Stomach (tissue), 8 donors: ENCODE measurements at regions not wholly inside any gene's neighbourhood (a gene's known extent, or its start where the extent isn't known, plus 50 kb on each side); places are given as distances from the start of the nearest gene placed in this dataset.
A peak's percentile ranks its signal among the peaks of the same experiment; 100 is the strongest.

Experiments
- DNase-seq, 2 donors: peaks; one replicate each; pipeline versions ENCODE4 v3.0.0 to v3.0.0-alpha.2; 2013 to 2019
- H3K27ac ChIP-seq, 5 donors: fragments of 200-600 bp in 4 of 5; sonication (generic) in 4 of 5; one replicate each; pipeline ENCODE4 v1.5.1; 2013 to 2019; ENCODE audit warnings: mild to moderate bottlenecking in 1 of 5, moderate library complexity in 1 of 5
- H3K27me3 ChIP-seq, 3 donors: fragments of 200-600 bp; sonication (generic); one replicate each; pipeline ENCODE4 v1.5.1; 2017 to 2019; ENCODE audit warnings: mixed run types in 1 of 3
- H3K36me3 ChIP-seq, 4 donors: fragments of 200-600 bp; sonication (generic); 1 replicate in 3 of 4; 2 replicates in 1 of 4; pipeline ENCODE4 v1.5.1; 2016 to 2019
- H3K4me1 ChIP-seq, 4 donors: fragments of 200-600 bp; sonication (generic); one replicate each; pipeline ENCODE4 v1.5.1; 2016 to 2019
- H3K4me3 ChIP-seq, 4 donors: fragments of 200-600 bp; sonication (generic) in 3 of 4; one replicate each; pipeline ENCODE4 v1.5.1; 2016 to 2019; ENCODE audit warnings: mild to moderate bottlenecking in 1 of 4
- H3K9me3 ChIP-seq, 4 donors: fragments of 200-600 bp; sonication (generic); one replicate each; pipeline ENCODE4 v1.5.1; 2016 to 2019
- EP300 ChIP-seq: sonication (generic); formaldehyde crosslinking; IDR thresholded peaks from one replicate; pipeline ENCODE4 v1.6.1; 2017; ENCODE audit warnings: antibody characterized with exemption
- POLR2A ChIP-seq, 4 donors: fragments of 450-650 bp; IDR thresholded peaks; one replicate each; pipeline ENCODE4 v1.6.1; 2016; ENCODE audit warnings: antibody characterized with exemption in 4 of 4, control low read depth in 2 of 4, mild to moderate bottlenecking in 1 of 4, moderate library complexity in 1 of 4
- POLR2AphosphoS5 ChIP-seq, 3 donors: sonication (generic); formaldehyde crosslinking; IDR thresholded peaks; one replicate each; pipeline ENCODE4 v1.6.1; 2016; ENCODE audit warnings: antibody characterized with exemption in 3 of 3
- WGBS, 5 donors: extraction: QIAGEN DNeasy Blood & Tissue Kit in 3 of 5; methylation state at CpG; one replicate each; pipeline versions ENCODE4 v1.1.5 to v1.1.7; 2013 to 2018; 5-methylcytosine and 5-hydroxymethylcytosine counted together
- intact Hi-C: fragments of 100-400 bp; cut with DNase I; formaldehyde crosslinking; loops from one replicate; pipeline ENCODE4 v1.15.1; 2023; ENCODE audit warnings: low total_unique reads
- TF ChIP-seq, protein P1 (sequence below), 7 experiments: fragments of 450-650 bp in 4 of 7; fragments of 200-600 bp in 3 of 7; sonication (generic) in 3 of 7; IDR thresholded peaks; one replicate each; pipeline ENCODE4 v1.5.1; 2016 to 2019; ENCODE audit warnings: antibody characterized with exemption in 7 of 7, control low read depth in 2 of 7, mild to moderate bottlenecking in 1 of 7
- donor health status: healthy with polysubstance abuse.
- donor health status: Bipolar disorder and iron deficiency.
- donor health status: healthy.

DNA sequence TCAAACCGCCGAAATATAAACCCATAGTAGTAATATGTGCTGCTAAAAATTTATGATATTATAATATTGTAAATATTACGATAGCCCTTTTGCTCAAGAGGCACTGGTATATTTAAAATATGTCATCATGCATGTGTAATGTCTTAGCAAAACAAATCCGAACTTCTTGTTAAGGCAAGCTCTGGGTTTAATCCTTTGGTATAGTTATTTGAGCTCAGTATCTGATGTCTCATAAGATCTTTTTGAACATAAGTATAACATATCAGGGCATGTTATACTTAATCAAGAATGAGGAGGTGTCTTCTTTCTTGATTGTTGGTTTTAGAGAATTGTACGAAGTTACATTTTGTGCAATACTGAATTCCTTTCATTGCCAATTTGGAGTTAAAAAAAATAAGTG, 154.1 kb upstream of the CBLB start:
- no peak for DNase-seq
- 83 to 96% (median 90%) methylated on average over 5 of the region's 5 CpGs for WGBS, 5 donors
- Histone ChIP-seq H3K36me3 (no peaks in the 10 kb centered on the region), H3K4me1 (peaks cover 0 to 11% (median 2%) of the 10 kb centered on the region in 4 donors), H3K27ac (no peak overlapping the region), H3K4me3 (no peak overlapping the region), H3K9me3 (peaks cover 0 to 4% (median 0%) of the 10 kb centered on the region in 4 donors), H3K27me3 (no peaks in the 10 kb centered on the region)
- TF ChIP-seq, protein P1, sequence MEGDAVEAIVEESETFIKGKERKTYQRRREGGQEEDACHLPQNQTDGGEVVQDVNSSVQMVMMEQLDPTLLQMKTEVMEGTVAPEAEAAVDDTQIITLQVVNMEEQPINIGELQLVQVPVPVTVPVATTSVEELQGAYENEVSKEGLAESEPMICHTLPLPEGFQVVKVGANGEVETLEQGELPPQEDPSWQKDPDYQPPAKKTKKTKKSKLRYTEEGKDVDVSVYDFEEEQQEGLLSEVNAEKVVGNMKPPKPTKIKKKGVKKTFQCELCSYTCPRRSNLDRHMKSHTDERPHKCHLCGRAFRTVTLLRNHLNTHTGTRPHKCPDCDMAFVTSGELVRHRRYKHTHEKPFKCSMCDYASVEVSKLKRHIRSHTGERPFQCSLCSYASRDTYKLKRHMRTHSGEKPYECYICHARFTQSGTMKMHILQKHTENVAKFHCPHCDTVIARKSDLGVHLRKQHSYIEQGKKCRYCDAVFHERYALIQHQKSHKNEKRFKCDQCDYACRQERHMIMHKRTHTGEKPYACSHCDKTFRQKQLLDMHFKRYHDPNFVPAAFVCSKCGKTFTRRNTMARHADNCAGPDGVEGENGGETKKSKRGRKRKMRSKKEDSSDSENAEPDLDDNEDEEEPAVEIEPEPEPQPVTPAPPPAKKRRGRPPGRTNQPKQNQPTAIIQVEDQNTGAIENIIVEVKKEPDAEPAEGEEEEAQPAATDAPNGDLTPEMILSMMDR (IDR thresholded peaks at IDR 0.05) = no peak
- no peak for TF ChIP-seq POLR2AphosphoS5 (IDR thresholded peaks at IDR 0.05)
- TF ChIP-seq EP300 = no peak
- no peak for TF ChIP-seq POLR2A (IDR thresholded peaks at IDR 0.05)
- intact Hi-C loops = no loop called here

DNA sequence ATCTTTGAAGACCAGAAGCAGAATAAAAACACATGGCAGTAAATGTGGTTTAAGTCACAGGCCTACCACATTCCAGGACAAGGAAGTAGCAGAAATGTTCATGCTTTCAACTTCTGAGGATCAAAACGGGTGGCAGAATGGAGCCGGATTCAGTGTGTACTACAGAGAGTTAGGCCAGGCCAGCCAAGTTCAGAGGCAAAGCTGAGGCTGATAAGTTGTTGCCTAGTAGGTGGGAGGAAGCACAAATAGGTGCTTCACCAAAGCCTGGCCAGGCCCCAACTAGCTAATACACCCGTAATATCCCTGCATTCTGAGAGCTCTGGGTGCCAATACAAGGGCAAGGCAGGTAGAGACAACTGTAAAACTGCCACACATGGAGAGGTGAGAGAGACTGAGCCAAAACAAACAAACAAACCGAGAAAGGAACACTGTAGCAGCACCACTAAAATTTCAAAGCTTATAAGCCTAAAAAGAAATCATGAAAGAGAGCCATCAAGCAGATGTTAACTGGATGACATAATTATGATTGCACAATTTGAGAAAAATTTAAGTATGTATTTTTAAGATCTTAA, 156.4 kb upstream of the CBLB start:
- 25 to 59% (median 45%) methylated on average over 4 of the region's 4 CpGs for WGBS, 5 donors
- Histone ChIP-seq H3K4me3 (no peak overlapping the region), H3K4me1 (peaks cover 0 to 11% (median 2%) of the 10 kb centered on the region in 4 donors), H3K27me3 (no peaks in the 10 kb centered on the region), H3K36me3 (no peaks in the 10 kb centered on the region), H3K9me3 (no peaks in the 10 kb centered on the region), H3K27ac (peak overlapping the region in 2 of 5 donors; percentile 33 to 46)
- intact Hi-C loops = no loop called here
- no peak for TF ChIP-seq EP300
- no peak for TF ChIP-seq POLR2A (IDR thresholded peaks at IDR 0.05)
- no peak for TF ChIP-seq POLR2AphosphoS5 (IDR thresholded peaks at IDR 0.05)
- TF ChIP-seq, protein P1 (IDR thresholded peaks at IDR 0.05) = no peak
- peak; percentile 4 to 42 for DNase-seq

GRCh38 chr3:106029954-106030626, 161.3 kb upstream of the CBLB start:
- TF ChIP-seq, protein P1 (IDR thresholded peaks at IDR 0.05) = no peak
- TF ChIP-seq POLR2A (IDR thresholded peaks at IDR 0.05) (no peak), EP300 (no peak), POLR2AphosphoS5 (IDR thresholded peaks at IDR 0.05) (no peak)
- WGBS, 5 donors = 82 to 91% (median 83%) methylated on average over 4 of the region's 4 CpGs
- Histone ChIP-seq H3K27me3 (no peaks in the 10 kb centered on the region), H3K4me3 (no peak overlapping the region), H3K36me3 (no peaks in the 10 kb centered on the region), H3K4me1 (peaks cover 0 to 8% (median 2%) of the 10 kb centered on the region in 4 donors), H3K27ac (no peak overlapping the region), H3K9me3 (no peaks in the 10 kb centered on the region)
- no peak for DNase-seq
- intact Hi-C loops = no loop called here

GRCh38 chr3:106030627-106030963, 161.8 kb upstream of the CBLB start:
- Histone ChIP-seq H3K36me3 (no peaks in the 10 kb centered on the region), H3K27ac (no peak overlapping the region), H3K4me3 (no peak overlapping the region), H3K4me1 (peaks cover 0 to 3% (median 0%) of the 10 kb centered on the region in 4 donors), H3K27me3 (no peaks in the 10 kb centered on the region), H3K9me3 (no peaks in the 10 kb centered on the region)
- DNase-seq = no peak
- intact Hi-C loops = no loop called here
- TF ChIP-seq POLR2A (IDR thresholded peaks at IDR 0.05) (no peak), POLR2AphosphoS5 (IDR thresholded peaks at IDR 0.05) (no peak), EP300 (no peak)
- TF ChIP-seq, protein P1 (IDR thresholded peaks at IDR 0.05) = no peak
